ENCODE measurements at regions not wholly inside any gene's neighbourhood (a gene's known extent, or its start where the extent isn't known, plus 50 kb on each side); places are given as distances from the start of the nearest gene placed in this dataset.
A peak's percentile ranks its signal among the peaks of the same experiment; 100 is the strongest.

GRCh38 chr5:158305861-158306260, 446.9 kb upstream of the CLINT1 start:
- DNase-seq (ENCODE audit: low read depth), result no peak

GRCh38 chr5:158304607-158305006, 445.7 kb upstream of the CLINT1 start:
- no peak for DNase-seq (ENCODE audit: low read depth)

- DNase-seq (ENCODE audit: low read depth), result no peak
These were observed 444.9 kb upstream of the CLINT1 start for GRCh38 chr5:158303883-158304282.

GRCh38 chr5:158303275-158303674, 444.3 kb upstream of the CLINT1 start:
- no peak for DNase-seq (ENCODE audit: low read depth)

GRCh38 chr5:158302029-158302428, 443.1 kb upstream of the CLINT1 start:
- DNase-seq (ENCODE audit: low read depth), result no peak

GRCh38 chr5:158301186-158301585, 442.2 kb upstream of the CLINT1 start:
- DNase-seq (ENCODE audit: low read depth), result no peak

GRCh38 chr5:158300256-158300655, 441.3 kb upstream of the CLINT1 start:
- no peak for DNase-seq (ENCODE audit: low read depth)

GRCh38 chr5:158297002-158297527, 438.1 kb upstream of the CLINT1 start:
- DNase-seq (ENCODE audit: low read depth), result no peak

- no peak for DNase-seq (ENCODE audit: low read depth)
These were observed 435.8 kb upstream of the CLINT1 start for GRCh38 chr5:158294701-158295100.

- no peak for DNase-seq (ENCODE audit: low read depth)
These were observed 434.0 kb upstream of the CLINT1 start for GRCh38 chr5:158292981-158293380.

GRCh38 chr5:158289967-158290366, 431.0 kb upstream of the CLINT1 start:
- DNase-seq (ENCODE audit: low read depth), result no peak

- DNase-seq (ENCODE audit: low read depth), result no peak
These were observed 429.3 kb upstream of the CLINT1 start for GRCh38 chr5:158288272-158288657.

GRCh38 chr5:158287643-158288271, 428.8 kb upstream of the CLINT1 start:
- peak; percentile 86 for DNase-seq (ENCODE audit: low read depth)

GRCh38 chr5:158286827-158287226, 427.9 kb upstream of the CLINT1 start:
- no peak for DNase-seq (ENCODE audit: low read depth)

GRCh38 chr5:158285698-158286097, 426.8 kb upstream of the CLINT1 start:
- no peak for DNase-seq (ENCODE audit: low read depth)

GRCh38 chr5:158284242-158284641, 425.3 kb upstream of the CLINT1 start:
- no peak for DNase-seq (ENCODE audit: low read depth)

GRCh38 chr5:158283397-158283796, 424.5 kb upstream of the CLINT1 start:
- DNase-seq (ENCODE audit: low read depth), result no peak

- DNase-seq (ENCODE audit: low read depth), result no peak
These were observed 419.4 kb upstream of the CLINT1 start for GRCh38 chr5:158278216-158278925.

GRCh38 chr5:158277276-158277675, 418.3 kb upstream of the CLINT1 start:
- no peak for DNase-seq (ENCODE audit: low read depth)

- no peak for DNase-seq (ENCODE audit: low read depth)
These were observed 417.7 kb upstream of the CLINT1 start for GRCh38 chr5:158276692-158277091.

- DNase-seq (ENCODE audit: low read depth), result no peak
These were observed 416.6 kb upstream of the CLINT1 start for GRCh38 chr5:158275511-158275910.

GRCh38 chr5:158273035-158273434, 414.1 kb upstream of the CLINT1 start:
- DNase-seq (ENCODE audit: low read depth), result no peak

- DNase-seq (ENCODE audit: low read depth), result no peak
These were observed 413.5 kb upstream of the CLINT1 start for GRCh38 chr5:158272409-158272808.

All from HT1080 (cell line).